ENCODE measurements at regions not wholly inside any gene's neighbourhood (a gene's known extent, or its start where the extent isn't known, plus 50 kb on each side); places are given as distances from the start of the nearest gene placed in this dataset.
"Not testable (repeated sequence)": the region's sequence is repeated elsewhere in the genome, so short reads cannot be mapped to it uniquely, and the experiment has no call there.

DNA sequence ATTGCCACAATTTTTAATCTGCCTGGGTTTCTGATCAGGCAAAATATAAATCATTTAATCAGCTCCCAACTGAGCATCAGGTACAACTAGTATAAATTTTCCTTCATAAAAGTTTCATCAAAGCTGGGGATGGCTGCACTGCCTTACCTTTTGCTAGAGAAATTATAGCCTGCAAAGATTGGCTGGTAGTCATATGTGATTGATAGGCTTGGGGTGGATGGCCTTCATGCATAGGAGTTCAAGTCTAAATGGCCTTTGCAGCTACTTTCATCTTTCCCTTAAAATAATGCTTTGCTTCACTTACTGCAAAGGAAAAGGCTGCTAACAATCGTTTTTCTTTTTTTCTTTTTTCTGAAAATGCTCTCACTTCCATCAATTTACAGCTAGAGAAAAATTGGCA lies 739.7 kb downstream of the CENPC start:
- Mint-ChIP-seq H3K9me3 (peaks cover 7% of the 10 kb centered on the region), H3K36me3 (ENCODE audit: low read depth) (no peaks in the 10 kb centered on the region), H3K27me3 (ENCODE audit: low read depth) (no peaks in the 10 kb centered on the region), H3K27ac (no peak overlapping the region), H3K4me1 (ENCODE audit: low read depth) (no peaks in the 10 kb centered on the region), H3K4me3 (no peak overlapping the region)
- CTCF ChIA-PET, result no interaction called here
- no peak for DNase-seq
- intact Hi-C loops (cut with micrococcal nuclease), result no loop called here

DNA sequence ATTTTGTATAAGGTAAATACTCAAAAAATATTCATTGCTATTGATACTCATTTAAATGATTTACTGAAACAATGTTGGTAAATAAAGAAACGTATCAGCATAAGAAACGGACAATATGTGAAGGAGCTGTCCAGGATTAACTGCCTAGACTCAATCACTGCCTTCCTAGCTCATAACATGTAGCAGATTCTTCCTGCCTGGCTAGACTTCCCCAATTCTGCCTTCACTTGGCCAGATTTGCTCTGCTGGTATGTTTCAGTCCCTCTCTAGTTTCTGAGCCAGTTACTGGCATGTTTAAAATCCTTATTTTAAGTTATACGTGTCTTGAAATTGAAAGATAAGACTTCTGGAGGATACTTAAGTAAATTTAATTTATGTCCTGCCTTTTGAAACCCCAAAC lies 740.3 kb downstream of the CENPC start:
- no peaks in the 10 kb centered on the region for H3K27me3 Mint-ChIP-seq (ENCODE audit: low read depth)
- no peaks in the 10 kb centered on the region for H3K4me1 Mint-ChIP-seq (ENCODE audit: low read depth)
- no peak for DNase-seq
- H3K9me3 Mint-ChIP-seq, result peaks cover 7% of the 10 kb centered on the region
- no peaks in the 10 kb centered on the region for H3K36me3 Mint-ChIP-seq (ENCODE audit: low read depth)
- H3K4me3 Mint-ChIP-seq, result no peak overlapping the region
- intact Hi-C loops (cut with micrococcal nuclease), result no loop called here
- CTCF ChIA-PET, result no interaction called here
- H3K27ac Mint-ChIP-seq, result no peak overlapping the region

DNA sequence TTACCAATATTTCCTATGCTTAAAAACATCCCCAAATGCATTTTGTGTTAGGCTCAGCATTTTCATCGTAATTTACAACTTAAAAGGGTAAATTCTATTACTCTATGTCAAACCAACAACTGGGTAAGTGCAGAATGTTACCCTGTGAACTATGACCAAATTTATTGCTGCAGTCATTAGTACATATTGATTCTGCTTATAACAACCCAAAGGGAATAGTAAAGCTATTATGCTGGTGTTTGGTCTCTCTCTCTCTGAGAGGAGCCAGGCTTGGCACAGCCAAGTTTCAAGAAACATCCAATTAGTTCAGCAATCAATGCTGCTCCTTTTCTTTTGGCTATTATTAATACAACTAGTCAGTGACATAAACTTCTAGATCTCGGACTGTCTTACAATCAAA lies 747.7 kb downstream of the CENPC start:
- Mint-ChIP-seq H3K27ac (no peak overlapping the region), H3K27me3 (ENCODE audit: low read depth) (no peaks in the 10 kb centered on the region), H3K9me3 (peaks cover 5% of the 10 kb centered on the region), H3K4me3 (no peak overlapping the region), H3K36me3 (ENCODE audit: low read depth) (no peaks in the 10 kb centered on the region), H3K4me1 (ENCODE audit: low read depth) (no peaks in the 10 kb centered on the region)
- intact Hi-C loops (cut with micrococcal nuclease), result no loop called here
- no peak for DNase-seq
- CTCF ChIA-PET, result no interaction called here

DNA sequence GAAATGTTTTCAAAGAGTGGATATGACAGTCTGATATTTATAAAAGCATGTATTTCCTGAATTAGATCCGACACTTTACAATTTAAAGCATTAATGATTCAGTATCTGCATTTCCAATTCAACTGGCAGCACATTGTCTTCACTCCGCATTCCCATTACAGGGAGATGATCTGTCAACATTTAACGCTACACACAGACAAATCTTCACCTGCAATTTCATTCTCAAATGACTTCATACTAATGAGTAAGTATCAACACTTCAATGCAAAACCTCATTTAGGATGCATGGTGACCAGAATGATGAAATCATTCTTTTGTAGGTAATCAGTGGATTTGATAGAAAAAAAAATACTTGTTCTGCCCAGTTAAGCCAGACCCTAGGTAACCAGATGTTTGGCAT lies 749.6 kb downstream of the CENPC start:
- DNase-seq, result no peak
- Mint-ChIP-seq H3K4me3 (no peak overlapping the region), H3K27me3 (ENCODE audit: low read depth) (no peaks in the 10 kb centered on the region), H3K9me3 (no peaks in the 10 kb centered on the region), H3K36me3 (ENCODE audit: low read depth) (no peaks in the 10 kb centered on the region), H3K27ac (no peak overlapping the region), H3K4me1 (ENCODE audit: low read depth) (no peaks in the 10 kb centered on the region)
- CTCF ChIA-PET, result no interaction called here
- intact Hi-C loops (cut with micrococcal nuclease), result no loop called here

DNA sequence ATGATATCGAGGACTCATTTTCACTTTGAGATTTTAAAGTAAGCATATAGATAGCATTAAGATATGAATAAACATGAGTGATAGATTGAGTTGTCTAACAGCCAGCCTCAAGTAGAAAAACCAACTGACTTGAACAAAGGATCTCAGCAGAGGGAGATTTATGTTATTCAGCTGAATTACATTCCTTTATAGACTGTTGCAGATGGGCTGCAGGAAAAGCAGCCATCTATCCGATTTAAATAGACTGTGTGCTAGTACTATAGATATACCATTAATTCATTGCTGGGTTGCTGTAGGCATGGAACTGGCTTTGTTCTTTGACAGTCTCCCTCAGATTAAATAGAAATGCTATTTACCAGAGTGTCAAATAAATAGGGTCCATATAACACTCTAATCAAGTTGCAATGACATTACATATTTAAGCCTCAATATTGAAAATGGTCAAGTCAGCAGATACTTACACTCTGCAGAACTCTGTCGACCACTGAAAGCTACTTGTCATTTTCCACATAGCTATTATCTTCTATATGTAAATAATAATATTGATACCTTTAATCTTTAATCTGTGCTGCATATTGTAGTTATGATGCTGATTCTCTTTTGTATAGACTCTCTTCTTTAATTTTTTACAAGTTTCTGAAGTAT lies 750.8 kb downstream of the CENPC start:
- no peaks in the 10 kb centered on the region for H3K9me3 Mint-ChIP-seq
- H3K4me3 Mint-ChIP-seq, result no peak overlapping the region
- intact Hi-C loops (cut with micrococcal nuclease), result no loop called here
- CTCF ChIA-PET, result no interaction called here
- H3K27me3 Mint-ChIP-seq (ENCODE audit: low read depth), result no peaks in the 10 kb centered on the region
- H3K4me1 Mint-ChIP-seq (ENCODE audit: low read depth), result no peaks in the 10 kb centered on the region
- no peak overlapping the region for H3K27ac Mint-ChIP-seq
- no peaks in the 10 kb centered on the region for H3K36me3 Mint-ChIP-seq (ENCODE audit: low read depth)
- no peak for DNase-seq

DNA sequence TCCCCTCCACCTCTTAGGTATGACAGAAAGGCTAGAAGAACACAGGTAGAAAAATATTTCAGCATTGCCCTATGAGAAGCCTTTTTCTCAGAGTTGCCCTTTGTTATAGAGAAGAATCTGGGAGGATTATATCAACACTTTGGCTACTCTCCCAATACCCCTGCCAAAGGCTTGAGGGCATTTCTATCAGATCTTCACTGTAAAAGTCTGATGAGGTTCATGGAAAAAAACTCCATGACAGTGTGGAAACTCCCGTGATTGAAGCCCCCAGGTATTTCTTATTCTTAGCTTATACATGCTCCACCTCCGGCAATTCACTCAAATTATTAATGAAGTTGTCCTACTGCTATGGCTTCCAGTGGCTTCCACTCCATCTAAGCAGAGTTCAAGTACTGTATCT lies 753.6 kb downstream of the CENPC start:
- DNase-seq, result no peak
- Mint-ChIP-seq H3K27ac (no peak overlapping the region), H3K36me3 (ENCODE audit: low read depth) (no peaks in the 10 kb centered on the region), H3K27me3 (ENCODE audit: low read depth) (no peaks in the 10 kb centered on the region), H3K4me3 (no peak overlapping the region), H3K4me1 (ENCODE audit: low read depth) (no peaks in the 10 kb centered on the region), H3K9me3 (no peaks in the 10 kb centered on the region)
- CTCF ChIA-PET, result no interaction called here
- intact Hi-C loops (cut with micrococcal nuclease), result no loop called here

DNA sequence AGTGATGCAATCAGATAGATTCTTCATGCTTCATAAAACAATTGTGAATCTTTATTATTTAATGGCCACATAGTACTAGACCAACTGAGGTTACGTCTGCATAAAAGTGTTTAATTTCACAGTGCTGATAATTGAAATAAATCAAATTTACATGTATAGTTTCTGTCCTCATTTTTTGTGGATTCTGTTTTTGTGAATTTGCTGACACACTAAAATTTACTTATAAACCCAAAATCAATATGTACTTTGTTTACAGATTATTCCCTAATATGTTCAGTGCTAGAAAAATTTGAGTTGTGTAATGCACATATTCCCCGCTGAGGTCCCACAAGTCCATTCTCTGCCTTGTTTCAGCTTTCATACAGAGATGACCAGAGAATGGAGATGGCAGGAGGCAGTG lies 759.8 kb downstream of the CENPC start:
- Mint-ChIP-seq H3K36me3 (ENCODE audit: low read depth) (no peaks in the 10 kb centered on the region), H3K4me3 (no peak overlapping the region), H3K27me3 (ENCODE audit: low read depth) (no peaks in the 10 kb centered on the region), H3K4me1 (ENCODE audit: low read depth) (no peaks in the 10 kb centered on the region), H3K27ac (no peak overlapping the region), H3K9me3 (no peaks in the 10 kb centered on the region)
- intact Hi-C loops (cut with micrococcal nuclease), result no loop called here
- CTCF ChIA-PET, result no interaction called here
- no peak for DNase-seq

DNA sequence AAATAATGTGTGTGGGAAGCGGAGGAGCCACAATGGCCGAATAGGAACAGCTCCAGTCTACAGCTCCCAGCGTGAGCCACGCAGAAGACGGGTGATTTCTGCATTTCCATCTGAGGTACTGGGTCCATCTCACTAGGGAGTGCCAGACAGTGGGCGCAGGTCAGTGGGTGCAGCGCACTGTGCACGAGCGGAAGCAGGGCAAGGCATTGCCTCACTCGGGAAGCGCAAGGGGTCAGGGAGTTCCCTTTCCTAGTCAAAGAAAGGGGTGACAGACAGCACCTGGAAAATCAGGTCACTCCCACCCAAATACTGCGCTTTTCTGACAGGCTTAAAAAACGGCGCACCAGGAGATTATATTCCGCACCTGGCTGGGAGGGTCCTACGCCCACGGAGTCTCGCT lies 762.6 kb downstream of the CENPC start:
- CTCF ChIA-PET; H3K4me3 Mint-ChIP-seq; H3K9me3 Mint-ChIP-seq; H3K4me1 Mint-ChIP-seq (ENCODE audit: low read depth); H3K27ac Mint-ChIP-seq; intact Hi-C loops (cut with micrococcal nuclease); H3K36me3 Mint-ChIP-seq (ENCODE audit: low read depth); H3K27me3 Mint-ChIP-seq (ENCODE audit: low read depth); DNase-seq: not testable (repeated sequence)

DNA sequence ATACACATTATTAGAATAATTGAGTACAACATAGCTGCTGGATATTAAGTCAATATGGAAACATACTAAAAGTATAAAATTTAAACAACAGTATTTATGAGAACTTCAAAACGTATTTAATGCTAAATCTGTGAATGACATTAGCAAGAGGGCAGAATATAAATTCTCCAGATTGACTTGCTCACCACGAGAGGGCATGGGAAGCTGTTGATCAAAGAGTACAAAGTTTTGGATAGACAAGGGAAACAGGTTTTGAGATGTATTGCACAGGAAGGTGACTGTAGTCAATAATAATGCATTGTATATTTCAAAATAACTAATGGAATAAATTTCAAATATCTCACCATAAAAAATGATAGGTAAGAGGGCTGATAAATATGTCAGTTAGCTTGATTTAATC lies 768.2 kb downstream of the CENPC start:
- intact Hi-C loops (cut with micrococcal nuclease), result no loop called here
- no peaks in the 10 kb centered on the region for H3K4me1 Mint-ChIP-seq (ENCODE audit: low read depth)
- no peak for DNase-seq
- CTCF ChIA-PET, result no interaction called here
- no peaks in the 10 kb centered on the region for H3K9me3 Mint-ChIP-seq
- H3K27me3 Mint-ChIP-seq (ENCODE audit: low read depth), result no peaks in the 10 kb centered on the region
- no peaks in the 10 kb centered on the region for H3K36me3 Mint-ChIP-seq (ENCODE audit: low read depth)
- no peak overlapping the region for H3K27ac Mint-ChIP-seq
- H3K4me3 Mint-ChIP-seq, result no peak overlapping the region

DNA sequence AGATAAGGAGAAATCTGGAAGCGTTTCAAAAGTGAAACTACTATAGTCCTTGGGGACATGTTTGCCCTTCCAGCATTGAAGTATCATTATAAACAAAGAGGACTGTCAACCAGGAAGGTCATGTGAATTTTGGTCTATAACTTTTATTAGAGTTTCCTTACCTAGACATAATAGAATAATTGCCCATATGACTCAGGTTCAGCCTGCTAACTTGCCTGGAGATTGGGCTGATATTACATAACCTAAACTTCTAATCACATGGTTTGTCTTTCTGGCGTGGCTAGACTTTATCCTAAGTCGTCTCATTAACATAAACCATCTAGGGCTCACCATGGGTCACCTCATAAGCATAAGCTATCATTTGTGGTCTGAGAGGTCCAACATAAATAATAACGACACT lies 775.9 kb downstream of the CENPC start:
- Mint-ChIP-seq H3K36me3 (ENCODE audit: low read depth) (no peaks in the 10 kb centered on the region), H3K4me3 (no peak overlapping the region), H3K4me1 (ENCODE audit: low read depth) (no peaks in the 10 kb centered on the region), H3K27me3 (ENCODE audit: low read depth) (no peaks in the 10 kb centered on the region), H3K9me3 (peaks cover 4% of the 10 kb centered on the region), H3K27ac (no peak overlapping the region)
- no peak for DNase-seq
- intact Hi-C loops (cut with micrococcal nuclease), result no loop called here
- CTCF ChIA-PET, result no interaction called here

DNA sequence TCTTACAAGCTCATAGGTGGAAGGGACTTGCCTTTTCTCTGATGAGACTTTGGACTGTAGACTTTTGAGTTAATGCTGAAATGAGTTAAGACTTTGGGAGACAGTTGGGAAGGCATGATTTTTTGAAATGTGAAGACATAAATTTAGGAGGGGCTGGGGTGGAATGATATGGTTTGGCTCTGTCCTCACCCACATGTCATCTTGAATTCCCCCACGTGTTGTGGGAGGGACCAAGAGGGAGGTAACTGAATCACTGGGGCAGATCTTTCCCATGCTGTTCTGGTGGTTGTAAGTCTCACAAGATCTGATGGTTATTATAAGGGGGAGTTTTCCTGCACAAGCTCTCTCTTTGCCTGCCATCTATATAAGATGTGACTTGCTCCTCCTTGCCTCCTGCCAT lies 777.9 kb downstream of the CENPC start:
- Mint-ChIP-seq H3K27ac (no peak overlapping the region), H3K27me3 (ENCODE audit: low read depth) (no peaks in the 10 kb centered on the region), H3K36me3 (ENCODE audit: low read depth) (no peaks in the 10 kb centered on the region), H3K4me3 (no peak overlapping the region), H3K9me3 (peaks cover 9% of the 10 kb centered on the region), H3K4me1 (ENCODE audit: low read depth) (no peaks in the 10 kb centered on the region)
- CTCF ChIA-PET, result no interaction called here
- intact Hi-C loops (cut with micrococcal nuclease), result no loop called here
- DNase-seq, result no peak

DNA sequence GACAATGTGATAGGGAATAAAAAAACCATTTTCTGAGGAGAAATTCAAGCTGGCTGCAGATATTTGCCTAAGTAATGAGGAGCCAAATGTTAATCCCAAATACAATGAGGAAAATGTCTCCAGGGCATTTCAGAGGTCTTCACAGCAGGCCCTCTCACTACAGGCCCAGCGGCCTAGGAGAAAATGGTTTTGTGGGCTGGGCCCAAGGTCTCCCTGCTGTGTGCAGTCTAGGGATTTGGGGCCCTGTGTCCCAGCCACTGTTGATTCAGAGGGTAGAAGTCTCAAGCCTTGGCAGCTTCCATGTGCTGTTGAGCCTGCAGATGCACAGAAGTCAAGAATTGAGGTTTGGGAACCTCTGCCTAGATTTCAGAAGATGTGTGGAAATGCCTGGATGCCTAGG lies 778.7 kb downstream of the CENPC start:
- H3K4me3 Mint-ChIP-seq, result no peak overlapping the region
- intact Hi-C loops (cut with micrococcal nuclease), result no loop called here
- H3K36me3 Mint-ChIP-seq (ENCODE audit: low read depth), result no peaks in the 10 kb centered on the region
- no peaks in the 10 kb centered on the region for H3K27me3 Mint-ChIP-seq (ENCODE audit: low read depth)
- peaks cover 9% of the 10 kb centered on the region for H3K9me3 Mint-ChIP-seq
- H3K27ac Mint-ChIP-seq, result no peak overlapping the region
- DNase-seq, result no peak
- H3K4me1 Mint-ChIP-seq (ENCODE audit: low read depth), result no peaks in the 10 kb centered on the region
- CTCF ChIA-PET, result no interaction called here

DNA sequence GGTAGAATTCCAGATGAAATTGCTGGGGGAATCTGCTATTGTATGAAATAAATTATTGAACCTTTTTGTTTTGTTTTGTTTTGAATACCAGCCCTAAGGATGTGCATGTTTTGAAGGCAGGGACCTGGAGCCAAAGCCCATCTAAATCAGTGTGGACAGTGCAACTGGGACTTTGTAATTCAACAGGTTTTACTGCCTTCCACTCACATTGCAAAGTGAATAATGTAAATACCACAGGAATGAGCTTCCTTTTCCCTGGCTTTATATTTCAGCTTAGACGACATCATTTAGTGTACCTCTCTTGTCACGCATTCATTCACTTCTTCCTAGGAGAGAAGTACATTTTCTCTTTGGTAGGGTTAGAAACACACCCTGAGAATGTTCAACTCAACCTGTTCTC lies 795.0 kb downstream of the CENPC start:
- H3K36me3 Mint-ChIP-seq (ENCODE audit: low read depth), result no peaks in the 10 kb centered on the region
- H3K9me3 Mint-ChIP-seq, result no peaks in the 10 kb centered on the region
- H3K27me3 Mint-ChIP-seq (ENCODE audit: low read depth), result no peaks in the 10 kb centered on the region
- H3K4me3 Mint-ChIP-seq, result no peak overlapping the region
- no peak for DNase-seq
- intact Hi-C loops (cut with micrococcal nuclease), result no loop called here
- no peak overlapping the region for H3K27ac Mint-ChIP-seq
- no peaks in the 10 kb centered on the region for H3K4me1 Mint-ChIP-seq (ENCODE audit: low read depth)
- CTCF ChIA-PET, result no interaction called here

DNA sequence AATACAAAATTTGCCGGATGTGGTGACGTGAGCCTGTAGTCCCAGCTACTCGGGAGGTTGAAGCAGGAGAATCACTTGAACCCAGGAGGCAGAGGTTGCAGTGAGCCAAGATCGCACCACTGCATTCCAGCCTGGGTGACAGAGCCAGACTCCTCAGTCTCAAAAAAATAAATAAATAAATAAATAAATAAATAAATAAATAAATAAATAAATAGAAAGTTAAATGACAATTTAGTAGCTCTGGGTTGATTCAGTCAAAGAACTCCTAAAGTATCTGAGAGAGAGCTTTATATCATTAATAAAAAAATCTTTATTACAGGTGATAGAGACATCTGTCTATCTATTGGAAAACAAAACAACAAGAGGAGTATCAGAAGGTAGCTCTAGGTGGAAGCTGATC lies 798.4 kb downstream of the CENPC start:
- CTCF ChIA-PET; H3K4me3 Mint-ChIP-seq; H3K4me1 Mint-ChIP-seq (ENCODE audit: low read depth); H3K9me3 Mint-ChIP-seq; H3K27ac Mint-ChIP-seq; DNase-seq; intact Hi-C loops (cut with micrococcal nuclease); H3K27me3 Mint-ChIP-seq (ENCODE audit: low read depth); H3K36me3 Mint-ChIP-seq (ENCODE audit: low read depth): not testable (repeated sequence)
